Adrenal gland (tissue), 9 donors: ENCODE measurements at regions not wholly inside any gene's neighbourhood (a gene's known extent, or its start where the extent isn't known, plus 50 kb on each side); places are given as distances from the start of the nearest gene placed in this dataset.
"Not testable (repeated sequence)": the region's sequence is repeated elsewhere in the genome, so short reads cannot be mapped to it uniquely, and the experiment has no call there.

Source experiments
- DNase-seq, 7 donors: peaks; one replicate each; pipeline ENCODE4 v3.0.0-alpha.2; 2019 to 2020
- H3K27ac ChIP-seq, 5 donors: fragments of 200-600 bp; sonication (generic) in 4 of 5; 1 replicate in 3 of 5; 2 replicates in 2 of 5; pipeline versions ENCODE4 v1.5.1 to v1.8.0; 2016 to 2020; ENCODE audit warnings: mild to moderate bottlenecking in 1 of 5
- H3K27me3 ChIP-seq: fragments of 200-600 bp; 2 replicates; pipeline ENCODE4 v1.8.0; 2021
- H3K36me3 ChIP-seq, 2 donors: fragments of 200-600 bp; replicated peaks in 1 of 2; 1 replicate in 1 of 2; 2 replicates in 1 of 2; pipeline versions ENCODE4 v1.5.1 to v1.8.0; 2018 to 2022
- H3K4me1 ChIP-seq, 2 donors: fragments of 200-600 bp; replicated peaks in 1 of 2; 1 replicate in 1 of 2; 2 replicates in 1 of 2; pipeline versions ENCODE4 v1.5.1 to v1.8.0; 2018 to 2021
- H3K4me3 ChIP-seq, 4 donors: fragments of 200-600 bp; sonication (generic) in 3 of 4; one replicate each; pipeline ENCODE4 v1.5.1; 2016 to 2018
- H3K9me3 ChIP-seq, 3 donors: fragments of 200-600 bp; sonication (generic) in 1 of 3; replicated peaks in 1 of 3; 1 replicate in 2 of 3; 2 replicates in 1 of 3; pipeline versions ENCODE4 v1.5.1 to v1.8.0; 2016 to 2021
- POLR2A ChIP-seq, 2 donors: fragments of 450-650 bp; IDR thresholded peaks; one replicate each; pipeline ENCODE4 v1.6.1; 2017; ENCODE audit warnings: antibody characterized with exemption in 2 of 2, mild to moderate bottlenecking in 2 of 2, moderate library complexity in 1 of 2
- WGBS, 4 donors: extraction: QIAGEN DNeasy Blood & Tissue Kit in 2 of 4; methylation state at CpG; one replicate each; pipeline versions ENCODE4 v1.1.5 to v1.1.7; 2013 to 2017; 5-methylcytosine and 5-hydroxymethylcytosine counted together
- intact Hi-C, 2 donors: fragments of 100-400 bp; cut with DNase I; formaldehyde crosslinking; loops; one replicate each; pipeline versions ENCODE4 v1.14.1 to v1.15.0; 2022 to 2023
- TF ChIP-seq, protein P1 (sequence below), 6 experiments: fragments of 450-650 bp in 4 of 6; fragments of 200-600 bp in 2 of 6; sonication (generic) in 1 of 6; IDR thresholded peaks; 1 replicate in 5 of 6; 2 replicates in 1 of 6; pipeline versions ENCODE4 v1.5.1 to v1.8.0; 2016 to 2021; ENCODE audit warnings: antibody characterized with exemption in 6 of 6, mild to moderate bottlenecking in 2 of 6, moderate library complexity in 1 of 6
- donor health status: healthy with polysubstance abuse.
- donor health status: Bipolar disorder and iron deficiency.
- donor health status: DM: yes; HTN: yes; CAD: no.
- donor health status: DM: no; HTN: no; CAD: no.
- donor health status: DM: no; HTN: no; CAD: no.

DNA sequence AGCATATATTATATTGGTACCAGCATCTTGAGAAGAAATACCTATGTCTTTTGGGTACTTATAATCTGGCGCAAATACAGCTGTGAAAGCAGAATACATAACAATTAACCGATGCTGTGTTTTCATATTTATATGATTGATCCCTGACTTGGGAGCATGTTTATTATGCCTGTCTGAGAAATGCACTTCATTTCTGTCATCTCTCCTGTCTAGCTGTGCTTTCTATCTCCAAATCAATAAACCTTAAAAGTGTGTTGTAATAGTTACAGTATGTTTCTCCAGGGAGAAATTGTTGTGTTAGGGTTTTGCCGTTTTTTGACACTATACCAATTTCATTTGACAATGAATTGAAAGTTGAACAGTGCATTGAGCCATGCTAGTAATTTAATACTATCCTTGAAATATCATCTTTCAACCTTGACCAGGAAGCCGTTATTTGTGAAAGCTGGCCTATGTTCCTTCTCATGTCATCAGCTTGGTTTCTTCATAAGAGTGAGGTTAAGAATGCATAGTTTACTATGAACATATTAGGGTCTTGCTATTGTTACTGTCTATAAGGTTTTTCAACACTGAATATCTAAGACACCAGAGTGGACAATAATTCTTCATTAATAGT lies 206.2 kb upstream of the PCDH18 start:
- Histone ChIP-seq H3K27me3 (no peaks in the 10 kb centered on the region), H3K9me3 (no peaks in the 10 kb centered on the region), H3K27ac (no peak overlapping the region), H3K4me1 (no peaks in the 10 kb centered on the region), H3K4me3 (no peak overlapping the region), H3K36me3 (no peaks in the 10 kb centered on the region)
- DNase-seq = no peak
- intact Hi-C loops = no loop called here
- WGBS, 4 donors = 53 to 61% (median 59%) methylated on average over 4 of the region's 4 CpGs
- no peak for TF ChIP-seq POLR2A (IDR thresholded peaks at IDR 0.05)
- TF ChIP-seq, protein P1, sequence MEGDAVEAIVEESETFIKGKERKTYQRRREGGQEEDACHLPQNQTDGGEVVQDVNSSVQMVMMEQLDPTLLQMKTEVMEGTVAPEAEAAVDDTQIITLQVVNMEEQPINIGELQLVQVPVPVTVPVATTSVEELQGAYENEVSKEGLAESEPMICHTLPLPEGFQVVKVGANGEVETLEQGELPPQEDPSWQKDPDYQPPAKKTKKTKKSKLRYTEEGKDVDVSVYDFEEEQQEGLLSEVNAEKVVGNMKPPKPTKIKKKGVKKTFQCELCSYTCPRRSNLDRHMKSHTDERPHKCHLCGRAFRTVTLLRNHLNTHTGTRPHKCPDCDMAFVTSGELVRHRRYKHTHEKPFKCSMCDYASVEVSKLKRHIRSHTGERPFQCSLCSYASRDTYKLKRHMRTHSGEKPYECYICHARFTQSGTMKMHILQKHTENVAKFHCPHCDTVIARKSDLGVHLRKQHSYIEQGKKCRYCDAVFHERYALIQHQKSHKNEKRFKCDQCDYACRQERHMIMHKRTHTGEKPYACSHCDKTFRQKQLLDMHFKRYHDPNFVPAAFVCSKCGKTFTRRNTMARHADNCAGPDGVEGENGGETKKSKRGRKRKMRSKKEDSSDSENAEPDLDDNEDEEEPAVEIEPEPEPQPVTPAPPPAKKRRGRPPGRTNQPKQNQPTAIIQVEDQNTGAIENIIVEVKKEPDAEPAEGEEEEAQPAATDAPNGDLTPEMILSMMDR (IDR thresholded peaks at IDR 0.05) = no peak

DNA sequence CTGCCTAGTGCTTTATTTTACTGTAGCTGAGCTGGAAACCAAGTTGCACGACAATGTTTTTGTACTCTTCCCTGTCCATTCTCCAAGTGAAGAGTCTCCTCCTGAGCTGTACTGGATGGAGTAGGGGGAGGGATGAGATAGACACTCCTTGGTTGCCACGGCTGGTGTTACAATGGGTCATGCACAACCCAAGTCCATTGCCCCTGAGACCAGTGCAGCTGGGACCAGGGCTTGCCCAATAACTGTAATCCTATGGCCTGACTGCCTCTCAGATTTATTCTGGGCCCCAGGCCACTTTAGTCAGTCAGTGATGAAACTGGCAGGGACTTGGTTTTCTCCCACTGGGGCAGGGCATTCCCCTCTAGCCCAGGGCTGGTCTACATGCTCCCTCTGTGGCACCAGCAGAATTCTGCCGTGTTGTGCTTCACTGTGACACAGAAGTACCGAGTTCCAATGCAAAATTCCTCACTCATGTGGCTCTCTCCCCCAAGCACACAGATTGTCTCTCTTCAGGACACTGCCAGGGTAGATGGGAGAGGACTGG lies 203.3 kb upstream of the PCDH18 start:
- H3K9me3 ChIP-seq = no peaks in the 10 kb centered on the region
- H3K27ac ChIP-seq = no peak overlapping the region
- no peaks in the 10 kb centered on the region for H3K27me3 ChIP-seq
- DNase-seq = no peak
- H3K36me3 ChIP-seq = no peaks in the 10 kb centered on the region
- intact Hi-C loops = no loop called here
- no peaks in the 10 kb centered on the region for H3K4me1 ChIP-seq
- H3K4me3 ChIP-seq = no peak overlapping the region
- TF ChIP-seq POLR2A (IDR thresholded peaks at IDR 0.05) = no peak
- TF ChIP-seq, protein P1 (IDR thresholded peaks at IDR 0.05) = no peak
- 85 to 90% (median 88%) methylated on average over 4 of the region's 4 CpGs for WGBS, 4 donors

DNA sequence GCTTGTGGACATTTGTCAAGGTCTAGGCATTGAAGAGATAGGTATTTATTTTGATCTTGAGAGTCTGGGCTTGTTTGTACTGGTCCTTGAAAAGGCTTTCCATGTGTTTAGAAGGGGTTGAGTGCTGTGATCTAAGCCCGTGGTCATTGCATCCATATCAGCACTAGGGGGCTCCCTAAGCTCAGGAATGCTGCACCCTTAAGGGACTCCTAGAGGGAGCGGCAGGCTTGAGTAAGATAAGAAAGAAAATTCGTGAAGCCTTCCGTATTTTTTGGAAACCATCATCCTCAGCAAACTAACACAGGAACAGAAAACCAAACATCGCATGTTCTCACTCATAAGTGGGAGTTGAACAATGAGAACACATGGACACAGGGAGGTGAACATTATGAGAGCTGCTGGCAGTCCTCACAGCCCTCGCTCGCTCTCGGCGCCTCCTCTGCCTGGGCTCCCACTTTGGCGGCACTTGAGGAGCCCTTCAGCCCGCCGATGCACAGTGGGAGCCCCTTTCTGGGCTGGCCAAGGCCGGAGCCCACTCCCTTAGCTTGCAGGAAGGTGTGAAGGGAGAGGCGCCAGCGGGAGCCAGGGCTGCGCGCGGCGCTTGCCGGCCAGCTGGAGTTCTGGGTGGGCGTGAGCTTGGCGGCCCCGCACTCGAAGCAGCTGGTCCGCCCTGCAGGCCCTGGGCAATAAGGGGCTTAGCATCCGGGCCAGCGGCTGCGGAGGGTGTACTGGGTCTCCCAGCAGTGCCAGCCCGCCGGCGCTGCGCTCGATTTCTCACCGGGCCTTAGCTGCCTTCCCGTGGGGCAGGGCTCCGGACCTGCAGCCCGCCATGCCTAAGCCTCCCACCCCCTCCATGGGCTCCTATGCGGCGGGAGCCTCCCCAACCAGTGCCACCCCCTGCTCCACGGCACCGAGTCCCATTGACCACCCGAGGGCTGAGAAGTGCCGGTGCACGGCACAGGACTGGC lies 201.2 kb upstream of the PCDH18 start:
- H3K4me1 ChIP-seq, DNase-seq, H3K4me3 ChIP-seq, H3K9me3 ChIP-seq, H3K27ac ChIP-seq, intact Hi-C loops, H3K36me3 ChIP-seq, H3K27me3 ChIP-seq: not testable (repeated sequence)
- TF ChIP-seq, protein P1 (IDR thresholded peaks at IDR 0.05) = peak in 3 of 6 experiments; percentile 7 to 16 (median 12)
- WGBS, 4 donors = 92 to 95% (median 93%) methylated on average over 15 to 44 of the region's 44 CpGs

DNA sequence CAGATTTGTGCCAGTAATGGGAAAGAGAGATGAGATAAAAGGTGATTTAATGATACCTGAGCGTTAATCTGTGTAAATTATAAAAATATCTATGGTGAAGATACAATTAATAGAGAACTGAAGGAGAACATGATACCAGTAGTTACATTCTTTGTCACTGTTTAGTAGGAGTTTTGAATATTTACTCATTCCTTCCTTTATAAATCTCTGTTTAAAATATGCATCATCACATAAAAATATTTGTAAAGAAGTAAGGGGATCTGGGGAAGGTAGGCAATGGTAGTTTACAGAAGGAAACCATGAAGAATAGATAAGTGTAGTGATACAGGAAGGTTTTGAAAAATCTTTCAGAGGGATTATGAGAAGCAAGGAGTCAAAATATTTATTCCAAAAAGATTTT lies 190.6 kb upstream of the PCDH18 start:
- DNase-seq = no peak
- Histone ChIP-seq H3K27me3 (no peaks in the 10 kb centered on the region), H3K27ac (no peak overlapping the region), H3K4me1 (no peaks in the 10 kb centered on the region), H3K36me3 (no peaks in the 10 kb centered on the region), H3K4me3 (no peak overlapping the region), H3K9me3 (peaks cover 0 to 6% (median 0%) of the 10 kb centered on the region in 3 donors)
- WGBS, 4 donors = 58 to 65% (median 61%) methylated on average over 1 of the region's 1 CpG
- TF ChIP-seq, protein P1 (IDR thresholded peaks at IDR 0.05) = no peak
- TF ChIP-seq POLR2A (IDR thresholded peaks at IDR 0.05) = no peak
- intact Hi-C loops = no loop called here
